ENCODE measurements at regions not wholly inside any gene's neighbourhood (a gene's known extent, or its start where the extent isn't known, plus 50 kb on each side); places are given as distances from the start of the nearest gene placed in this dataset.

GRCh38 chr7:106600569-106601373 lies 60.2 kb downstream of the CCDC71L start:
- no peaks in the 10 kb centered on the region for H3K9me3 ChIP-seq
- ATAC-seq (no peak), DNase-seq (no peak)
- H3K4me3 ChIP-seq, result no peak overlapping the region
- H3K4me1 ChIP-seq (ENCODE audit: low read depth), result peaks cover 6% of the 10 kb centered on the region
- no peaks in the 10 kb centered on the region for H3K36me3 ChIP-seq (ENCODE audit: low read depth)
- intact Hi-C loops (cut with DNase I, micrococcal nuclease), result no loop called here
- no peak for TF ChIP-seq CTCF (IDR thresholded peaks at IDR 0.05)

- H3K9me3 ChIP-seq, result no peaks in the 10 kb centered on the region
- H3K4me1 ChIP-seq (ENCODE audit: low read depth), result peaks cover 6% of the 10 kb centered on the region
- intact Hi-C loops (cut with DNase I, micrococcal nuclease), result no loop called here
- H3K4me3 ChIP-seq, result no peak overlapping the region
- ATAC-seq, result peak; percentile 89
- DNase-seq, result no peak
- no peaks in the 10 kb centered on the region for H3K36me3 ChIP-seq (ENCODE audit: low read depth)
- no peak for TF ChIP-seq CTCF (IDR thresholded peaks at IDR 0.05)
Observed at GRCh38 chr7:106599343-106599698, 61.6 kb downstream of the CCDC71L start.

DNA sequence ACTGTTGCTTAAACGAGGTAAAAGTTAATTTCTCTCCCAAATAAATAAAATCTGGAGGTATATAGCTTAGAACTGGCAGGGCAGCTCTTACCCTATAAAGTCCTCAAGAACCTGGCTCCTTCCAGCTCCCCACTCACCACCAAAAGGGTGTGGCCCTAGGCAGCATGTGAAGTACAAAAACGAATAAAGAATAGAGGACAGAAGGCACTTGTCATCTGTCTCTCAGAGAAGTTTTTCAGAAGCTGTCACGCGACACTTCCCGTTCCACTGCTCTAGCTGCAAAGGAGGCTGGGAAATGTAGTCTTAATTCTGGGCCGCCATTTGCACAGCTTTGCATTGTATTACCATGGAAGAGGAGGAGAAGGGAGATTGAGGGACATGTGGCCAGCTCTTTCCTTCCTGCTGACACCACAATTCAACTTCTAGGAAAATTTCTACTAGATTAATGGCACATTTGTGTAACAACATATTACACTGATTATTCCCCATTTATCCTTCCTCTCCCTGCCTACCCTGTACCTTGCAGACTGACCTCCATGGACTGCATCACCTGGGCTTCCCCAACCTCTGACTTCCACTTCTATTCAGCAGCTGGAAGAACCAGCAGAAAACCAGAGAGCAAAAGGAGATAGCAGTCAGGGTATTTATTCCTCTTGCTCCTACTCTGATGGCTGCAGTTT lies 62.2 kb downstream of the CCDC71L start:
- TF ChIP-seq CTCF (IDR thresholded peaks at IDR 0.05), result no peak
- DNase-seq (peak; percentile 58 to 86 (median 69)), ATAC-seq (peak; percentile 98)
- intact Hi-C loops (cut with DNase I, micrococcal nuclease), result no loop called here
- no peaks in the 10 kb centered on the region for H3K9me3 ChIP-seq
- H3K4me1 ChIP-seq (ENCODE audit: low read depth), result peaks cover 6% of the 10 kb centered on the region
- H3K4me3 ChIP-seq, result no peak overlapping the region
- no peaks in the 10 kb centered on the region for H3K36me3 ChIP-seq (ENCODE audit: low read depth)

DNA sequence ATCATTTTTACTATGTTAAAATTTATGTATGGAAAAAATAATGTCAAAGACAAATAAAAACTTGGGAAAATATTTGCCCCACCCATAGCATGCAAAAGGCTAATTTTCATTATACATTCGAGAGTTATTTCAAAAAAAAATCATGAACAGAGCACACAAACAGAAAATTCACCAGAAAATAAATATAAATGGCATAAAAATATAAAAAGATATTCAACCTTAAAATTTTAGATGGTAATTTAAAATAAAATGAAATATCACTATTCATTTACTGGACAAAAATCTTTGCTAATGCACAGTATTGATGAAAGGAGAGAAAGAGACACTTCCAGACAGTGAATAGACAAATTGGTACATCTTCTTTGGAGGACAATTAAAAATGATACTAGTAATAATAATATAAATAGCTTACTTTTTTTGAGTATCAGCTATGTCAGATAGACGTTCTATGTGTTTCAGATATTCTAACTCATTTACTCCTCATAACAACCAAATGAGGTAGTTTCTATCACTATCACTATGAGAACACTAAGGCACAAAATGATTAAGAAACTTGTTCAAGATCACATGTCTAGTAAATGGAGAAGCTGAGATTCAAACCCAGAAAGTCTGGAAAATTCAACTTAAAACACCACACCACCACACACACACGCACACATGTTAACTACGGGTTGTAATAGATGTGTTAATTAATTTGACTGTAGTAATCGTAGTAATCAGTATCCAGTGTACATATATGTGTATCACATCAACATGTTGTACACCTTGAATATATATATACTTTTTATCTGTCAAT lies 63.0 kb downstream of the CCDC71L start:
- H3K36me3 ChIP-seq (ENCODE audit: low read depth), result no peaks in the 10 kb centered on the region
- no peak overlapping the region for H3K4me3 ChIP-seq
- intact Hi-C loops (cut with DNase I, micrococcal nuclease), result no loop called here
- H3K4me1 ChIP-seq (ENCODE audit: low read depth), result peaks cover 6% of the 10 kb centered on the region
- no peak for DNase-seq
- H3K9me3 ChIP-seq, result no peaks in the 10 kb centered on the region
- no peak for ATAC-seq
- no peak for TF ChIP-seq CTCF (IDR thresholded peaks at IDR 0.05)

- TF ChIP-seq CTCF (IDR thresholded peaks at IDR 0.05), result no peak
- intact Hi-C loops (cut with DNase I, micrococcal nuclease), result no loop called here
- Histone ChIP-seq H3K4me1 (ENCODE audit: low read depth) (peaks cover 6% of the 10 kb centered on the region), H3K36me3 (ENCODE audit: low read depth) (no peaks in the 10 kb centered on the region), H3K9me3 (no peaks in the 10 kb centered on the region), H3K4me3 (no peak overlapping the region)
- ATAC-seq (no peak), DNase-seq (no peak)
Observed at GRCh38 chr7:106597014-106597413, 63.9 kb downstream of the CCDC71L start.
